ENCODE measurements at regions not wholly inside any gene's neighbourhood (a gene's known extent, or its start where the extent isn't known, plus 50 kb on each side); places are given as distances from the start of the nearest gene placed in this dataset.

DNA sequence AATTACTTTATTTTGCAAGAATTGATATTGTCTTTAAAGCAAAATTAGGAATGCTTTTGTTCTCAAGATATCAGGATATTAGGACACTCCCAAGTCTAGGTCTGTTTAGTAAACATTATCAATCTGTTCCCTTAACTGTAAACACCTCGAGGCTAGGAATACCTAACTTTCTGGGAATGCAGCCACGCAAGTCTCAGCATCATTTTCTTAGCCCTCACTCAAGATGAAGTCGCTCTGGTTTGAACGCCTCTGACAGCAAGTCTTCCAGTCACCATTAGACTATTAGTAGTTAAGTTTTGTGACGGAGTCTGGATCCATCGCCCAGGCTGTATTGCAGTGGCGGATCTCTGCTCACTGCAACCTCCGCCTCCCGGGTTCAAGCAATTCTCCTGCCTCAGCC lies 128.0 kb upstream of the MYO3A start:
- Histone ChIP-seq H3K4me3 (no peak overlapping the region), H3K36me3 (no peaks in the 10 kb centered on the region), H3K4me1 (no peaks in the 10 kb centered on the region), H3K9me3 (no peaks in the 10 kb centered on the region), H3K27me3 (no peaks in the 10 kb centered on the region), H3K27ac (no peak overlapping the region)
- DNase-seq, result no peak
- ATAC-seq, result no peak
- WGBS, 4 donors, result 88 to 95% (median 90%) methylated on average over 9 of the region's 9 CpGs
- TF ChIP-seq CTCF (IDR thresholded peaks at IDR 0.05) (no peak), POLR2A (IDR thresholded peaks at IDR 0.05) (no peak)
- intact Hi-C loops (cut with DNase I), result no loop called here

GRCh38 chr10:25808372-25808771 lies 125.7 kb upstream of the MYO3A start:
- H3K4me3 ChIP-seq, result no peak overlapping the region
- H3K27me3 ChIP-seq, result peaks cover 0 to 2% (median 0%) of the 10 kb centered on the region in 9 donors
- no peak for TF ChIP-seq CTCF (IDR thresholded peaks at IDR 0.05)
- TF ChIP-seq POLR2A (IDR thresholded peaks at IDR 0.05), result no peak
- H3K9me3 ChIP-seq, result no peaks in the 10 kb centered on the region
- intact Hi-C loops (cut with DNase I), result no loop called here
- DNase-seq (no peak), ATAC-seq (no peak)
- no peak overlapping the region for H3K27ac ChIP-seq
- no peaks in the 10 kb centered on the region for H3K4me1 ChIP-seq
- H3K36me3 ChIP-seq, result no peaks in the 10 kb centered on the region
- WGBS, 4 donors, result 43 to 51% (median 49%) methylated on average over 5 of the region's 5 CpGs

GRCh38 chr10:25811052-25811685 lies 122.9 kb upstream of the MYO3A start:
- TF ChIP-seq POLR2A (IDR thresholded peaks at IDR 0.05), result no peak
- no peak for TF ChIP-seq CTCF (IDR thresholded peaks at IDR 0.05)
- Histone ChIP-seq H3K4me1 (no peaks in the 10 kb centered on the region), H3K4me3 (no peak overlapping the region), H3K27ac (no peak overlapping the region), H3K9me3 (no peaks in the 10 kb centered on the region), H3K27me3 (peaks cover 0 to 2% (median 0%) of the 10 kb centered on the region in 9 donors), H3K36me3 (no peaks in the 10 kb centered on the region)
- 62 to 81% (median 69%) methylated on average over 5 of the region's 5 CpGs for WGBS, 4 donors
- intact Hi-C loops (cut with DNase I), result no loop called here
- ATAC-seq, result no peak
- DNase-seq, result no peak

DNA sequence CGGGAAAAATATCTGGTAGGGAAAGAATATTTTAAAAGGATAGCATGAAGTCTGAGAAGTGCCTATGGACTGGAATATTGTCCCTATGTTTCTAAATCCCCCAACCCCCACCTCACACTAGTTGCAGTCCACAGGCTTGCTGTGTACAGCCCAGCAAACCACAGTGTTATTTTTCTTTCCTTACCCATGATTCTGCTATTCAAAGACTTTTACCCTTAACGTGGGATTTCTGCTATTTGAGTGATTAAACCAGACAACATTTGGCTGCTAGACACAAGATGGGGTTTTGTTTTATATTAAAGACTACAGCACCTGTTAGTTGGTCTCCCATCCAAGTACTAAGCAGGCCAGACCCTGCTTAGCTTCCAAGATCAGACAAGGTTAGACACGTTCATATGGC lies 120.5 kb upstream of the MYO3A start:
- intact Hi-C loops (cut with DNase I), result no loop called here
- Histone ChIP-seq H3K27me3 (peaks cover 0 to 2% (median 0%) of the 10 kb centered on the region in 9 donors), H3K36me3 (no peaks in the 10 kb centered on the region), H3K4me1 (no peaks in the 10 kb centered on the region), H3K9me3 (no peaks in the 10 kb centered on the region), H3K27ac (no peak overlapping the region), H3K4me3 (no peak overlapping the region)
- ATAC-seq (no peak), DNase-seq (no peak)
- WGBS, 4 donors, result 50 to 69% (median 61%) methylated on average over 3 of the region's 3 CpGs
- TF ChIP-seq CTCF (IDR thresholded peaks at IDR 0.05) (no peak), POLR2A (IDR thresholded peaks at IDR 0.05) (no peak)
